H54 (cell line): ENCODE measurements at regions not wholly inside any gene's neighbourhood (a gene's known extent, or its start where the extent isn't known, plus 50 kb on each side); places are given as distances from the start of the nearest gene placed in this dataset.

Experiments used
- DNase-seq: peaks from one replicate; pipeline ENCODE4 v3.0.0; 2011; ENCODE audit warnings: low spot score, mixed read lengths; ENCODE audit not compliant: insufficient read length
- FAIRE-seq: peaks from 3 replicates; lab custom pipeline; 2011; peaks lifted over from hg19 to GRCh38; lab: Jason Lieb, UNC
- POLR2A ChIP-seq: IDR thresholded peaks from 2 replicates; pipeline ENCODE4 v1.6.1; 2011; ENCODE audit warnings: low read depth, mild to moderate bottlenecking, low read length

GRCh38 chr7:121525155-121525819, 129.2 kb upstream of the FAM3C start:
- TF ChIP-seq POLR2A = no peak
- no peak for DNase-seq
- FAIRE-seq = no peak

- DNase-seq (no peak), FAIRE-seq (no peak)
- TF ChIP-seq POLR2A = no peak
These were observed 125.7 kb upstream of the FAM3C start for GRCh38 chr7:121521711-121522400.

- FAIRE-seq = no peak
- TF ChIP-seq POLR2A = no peak
- no peak for DNase-seq
These were observed 124.8 kb upstream of the FAM3C start for GRCh38 chr7:121520911-121521310.

- TF ChIP-seq POLR2A = no peak
- FAIRE-seq (no peak), DNase-seq (no peak)
These were observed 123.7 kb upstream of the FAM3C start for GRCh38 chr7:121519548-121520521.

- FAIRE-seq (no peak), DNase-seq (no peak)
- no peak for TF ChIP-seq POLR2A
These were observed 121.5 kb upstream of the FAM3C start for GRCh38 chr7:121517591-121517990.

- TF ChIP-seq POLR2A = no peak
- no peak for FAIRE-seq
- no peak for DNase-seq
These were observed 120.7 kb upstream of the FAM3C start for GRCh38 chr7:121516821-121517220.

- DNase-seq (no peak), FAIRE-seq (no peak)
- no peak for TF ChIP-seq POLR2A
These were observed 119.7 kb upstream of the FAM3C start for GRCh38 chr7:121515630-121516401.

GRCh38 chr7:121515229-121515628, 119.1 kb upstream of the FAM3C start:
- FAIRE-seq (no peak), DNase-seq (no peak)
- no peak for TF ChIP-seq POLR2A

GRCh38 chr7:121513105-121513504, 117.0 kb upstream of the FAM3C start:
- DNase-seq (no peak), FAIRE-seq (no peak)
- no peak for TF ChIP-seq POLR2A

GRCh38 chr7:121510858-121511482, 114.9 kb upstream of the FAM3C start:
- FAIRE-seq = no peak

GRCh38 chr7:121510302-121510701, 114.2 kb upstream of the FAM3C start:
- DNase-seq = no peak
- no peak for TF ChIP-seq POLR2A

More at GRCh38 chr7:121510858-121511482, 114.9 kb upstream of the FAM3C start:
- DNase-seq = no peak
- no peak for TF ChIP-seq POLR2A

GRCh38 chr7:121505540-121506182, 109.6 kb upstream of the FAM3C start:
- FAIRE-seq (no peak), DNase-seq (no peak)
- no peak for TF ChIP-seq POLR2A

More at GRCh38 chr7:121510302-121510701, 114.2 kb upstream of the FAM3C start:
- FAIRE-seq = no peak
